ENCODE measurements at regions not wholly inside any gene's neighbourhood (a gene's known extent, or its start where the extent isn't known, plus 50 kb on each side); places are given as distances from the start of the nearest gene placed in this dataset.

- FAIRE-seq, result no peak
- Histone ChIP-seq H3K9me3 (replicated peaks; ENCODE audit: control insufficient read depth, insufficient read depth, low read length) (peaks cover 3% of the 10 kb centered on the region; the same call in 2 of the 3 replicates), H3K27me3 (replicated peaks in 1 of 2; ENCODE audit: control insufficient read depth in 2 of 2, insufficient read depth in 2 of 2, low read length in 1 of 2) (no peaks in the 10 kb centered on the region), H3K4me1 (ENCODE audit: control insufficient read depth, insufficient read depth, low read length) (no peaks in the 10 kb centered on the region), H3K4me3 (no peak overlapping the region), H3K27ac (ENCODE audit: control insufficient read depth, insufficient read depth) (no peak overlapping the region), H3K9ac (ENCODE audit: control insufficient read depth, insufficient read depth, low read length) (no peak overlapping the region), H3K79me2 (ENCODE audit: control insufficient read depth, insufficient read depth, low read length) (no peaks in the 10 kb centered on the region), H2AFZ (ENCODE audit: control insufficient read depth, low read depth, low read length) (no peak overlapping the region), H3K4me2 (ENCODE audit: control insufficient read depth, insufficient read depth) (no peak overlapping the region), H4K20me1 (ENCODE audit: control insufficient read depth, insufficient read depth) (no peaks in the 10 kb centered on the region), H3K36me3 (ENCODE audit: control insufficient read depth in 2 of 2, insufficient read depth in 2 of 2, low read length in 1 of 2) (no peaks in the 10 kb centered on the region)
- ATAC-seq, result no peak
- 32% methylated on average over 3 of the region's 3 CpGs for WGBS (ENCODE audit: insufficient coverage, insufficient replicate concordance, low lambda C conversion rate, missing lambda C conversion rate)
- SMC1A ChIA-PET (ENCODE audit: uncharacterized antibody, unreplicated experiment), result interaction anchor here (5.3 kb wide), 1 partner anchor 10 kb away, joined by 22 read pairs; no protein-coding TSS in a partner anchor
- intact Hi-C loops (cut with micrococcal nuclease; ENCODE audit: unreplicated experiment), result no loop called here
- BruUV-seq (replicated peaks), result no TSS peak
- no peak for TF ChIP-seq ZBED1 (IDR thresholded peaks at IDR 0.05; ENCODE audit: borderline replicate concordance)
- TF ChIP-seq FOXM1 (IDR thresholded peaks at IDR 0.05; ENCODE audit: low read depth, low read length), result no peak
- no peak for TF ChIP-seq BMI1 (IDR thresholded peaks at IDR 0.05; ENCODE audit: borderline replicate concordance)
- no peak for TF ChIP-seq ZNF207 (IDR thresholded peaks at IDR 0.05; ENCODE audit: borderline replicate concordance)
- no peak for TF ChIP-seq NRF1 (conservative IDR thresholded peaks at IDR 0.05; ENCODE audit: low read depth, low read length)
- TF ChIP-seq BCLAF1 (IDR thresholded peaks at IDR 0.05), result no peak
- no peak for TF ChIP-seq NKRF (conservative IDR thresholded peaks at IDR 0.05)
- no peak for TF ChIP-seq NFIC (IDR thresholded peaks at IDR 0.05; ENCODE audit: low read depth, low read length)
- TF ChIP-seq, protein P1, sequence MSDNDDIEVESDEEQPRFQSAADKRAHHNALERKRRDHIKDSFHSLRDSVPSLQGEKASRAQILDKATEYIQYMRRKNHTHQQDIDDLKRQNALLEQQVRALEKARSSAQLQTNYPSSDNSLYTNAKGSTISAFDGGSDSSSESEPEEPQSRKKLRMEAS (IDR thresholded peaks at IDR 0.05; ENCODE audit: low read depth, low read length), result no peak
- TF ChIP-seq CREB1 (IDR thresholded peaks at IDR 0.05; ENCODE audit: low read depth), result no peak
- no peak for TF ChIP-seq HDAC2 (IDR thresholded peaks at IDR 0.05)
- TF ChIP-seq ZNF622 (IDR thresholded peaks at IDR 0.05), result no peak
- no peak for TF ChIP-seq TCF7 (IDR thresholded peaks at IDR 0.05; ENCODE audit: borderline replicate concordance)
- no peak for TF ChIP-seq FOS (IDR thresholded peaks at IDR 0.05; ENCODE audit: borderline replicate concordance, extremely low read depth, insufficient read length)
- TF ChIP-seq SIX5 (IDR thresholded peaks at IDR 0.05; ENCODE audit: low read depth, low read length, severe bottlenecking), result no peak
- no peak for TF ChIP-seq KDM1A (IDR thresholded peaks at IDR 0.05; ENCODE audit: borderline replicate concordance)
- TF ChIP-seq MXI1 (IDR thresholded peaks at IDR 0.05; ENCODE audit: low read depth, low read length), result no peak
- in situ Hi-C loops (cut with MboI), result no loop called here
- RAD21 ChIA-PET (ENCODE audit: unreplicated experiment), result no interaction called here
- no peak for DNase-seq (ENCODE audit: low read depth, low spot score)
- CTCF ChIA-PET, result no interaction called here
- POLR2A ChIA-PET, result no interaction called here
Observed at GRCh38 chr2:134107402-134107801, 146.5 kb upstream of the MGAT5 start.

Measured in GM12878 (cell line).